Neutrophil (primary cell): ENCODE measurements at regions not wholly inside any gene's neighbourhood (a gene's known extent, or its start where the extent isn't known, plus 50 kb on each side); places are given as distances from the start of the nearest gene placed in this dataset.

Experiments
- H3K27ac ChIP-seq: fragments of 200-600 bp; sonication (generic); 2 replicates; pipeline ENCODE4 v1.5.1; 2016; ENCODE audit warnings: mild to moderate bottlenecking, moderate library complexity
- H3K27me3 ChIP-seq: fragments of 200-600 bp; sonication (generic); 2 replicates; pipeline ENCODE4 v1.6.0; 2016; ENCODE audit warnings: mild to moderate bottlenecking
- H3K36me3 ChIP-seq: fragments of 200-600 bp; sonication (generic); 2 replicates; pipeline ENCODE4 v1.5.1; 2017
- H3K4me1 ChIP-seq, 2 experiments: fragments of 200-600 bp in 1 of 2; sonication (generic) in 1 of 2; 1 replicate in 1 of 2; 2 replicates in 1 of 2; pipeline versions ENCODE4 v1.5.1 to v1.6.1; 2013 to 2016; ENCODE audit warnings: low read depth in 1 of 2, low read length in 1 of 2, mild to moderate bottlenecking in 1 of 2, moderate library complexity in 1 of 2; ENCODE audit not compliant: control insufficient read depth in 1 of 2, insufficient read depth in 1 of 2
- H3K4me3 ChIP-seq, 2 experiments: fragments of 200-600 bp in 1 of 2; sonication (generic) in 1 of 2; 1 replicate in 1 of 2; 2 replicates in 1 of 2; pipeline ENCODE4 v1.5.1; 2013 to 2016; ENCODE audit warnings: low read depth in 1 of 2, low read length in 1 of 2, mild to moderate bottlenecking in 1 of 2, moderate library complexity in 1 of 2
- H3K9me3 ChIP-seq: fragments of 200-600 bp; sonication (generic); 2 replicates; pipeline ENCODE4 v1.5.1; 2016
- TF ChIP-seq, protein P1 (sequence below): fragments of 200-600 bp; sonication (generic); IDR thresholded peaks from 2 replicates; pipeline ENCODE4 v1.5.1; 2016; ENCODE audit warnings: antibody characterized with exemption

DNA sequence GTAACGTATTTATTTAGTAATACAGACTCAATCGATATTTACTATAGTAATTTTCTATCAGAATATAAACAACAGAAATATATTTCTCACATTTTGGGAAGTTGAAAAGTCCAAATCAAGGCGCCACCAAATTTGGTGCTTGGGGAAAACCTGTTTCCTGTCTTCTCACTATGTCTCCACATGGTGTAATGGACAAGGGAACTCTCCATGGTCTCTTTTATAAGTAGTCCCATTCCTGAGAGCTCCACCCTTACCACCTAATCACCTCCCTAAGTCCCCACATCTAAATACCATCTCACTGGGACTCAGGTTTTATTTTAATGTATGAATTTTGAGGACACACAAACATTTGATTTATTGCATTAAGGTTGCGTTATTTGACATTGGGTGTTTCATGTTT lies 848.0 kb downstream of the LTN1 start:
- H3K4me1 ChIP-seq, result no peaks in the 10 kb centered on the region
- no peaks in the 10 kb centered on the region for H3K36me3 ChIP-seq
- H3K4me3 ChIP-seq, result no peak overlapping the region
- H3K27ac ChIP-seq, result no peak overlapping the region
- TF ChIP-seq, protein P1, sequence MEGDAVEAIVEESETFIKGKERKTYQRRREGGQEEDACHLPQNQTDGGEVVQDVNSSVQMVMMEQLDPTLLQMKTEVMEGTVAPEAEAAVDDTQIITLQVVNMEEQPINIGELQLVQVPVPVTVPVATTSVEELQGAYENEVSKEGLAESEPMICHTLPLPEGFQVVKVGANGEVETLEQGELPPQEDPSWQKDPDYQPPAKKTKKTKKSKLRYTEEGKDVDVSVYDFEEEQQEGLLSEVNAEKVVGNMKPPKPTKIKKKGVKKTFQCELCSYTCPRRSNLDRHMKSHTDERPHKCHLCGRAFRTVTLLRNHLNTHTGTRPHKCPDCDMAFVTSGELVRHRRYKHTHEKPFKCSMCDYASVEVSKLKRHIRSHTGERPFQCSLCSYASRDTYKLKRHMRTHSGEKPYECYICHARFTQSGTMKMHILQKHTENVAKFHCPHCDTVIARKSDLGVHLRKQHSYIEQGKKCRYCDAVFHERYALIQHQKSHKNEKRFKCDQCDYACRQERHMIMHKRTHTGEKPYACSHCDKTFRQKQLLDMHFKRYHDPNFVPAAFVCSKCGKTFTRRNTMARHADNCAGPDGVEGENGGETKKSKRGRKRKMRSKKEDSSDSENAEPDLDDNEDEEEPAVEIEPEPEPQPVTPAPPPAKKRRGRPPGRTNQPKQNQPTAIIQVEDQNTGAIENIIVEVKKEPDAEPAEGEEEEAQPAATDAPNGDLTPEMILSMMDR, result no peak
- no peaks in the 10 kb centered on the region for H3K9me3 ChIP-seq
- H3K27me3 ChIP-seq, result no peaks in the 10 kb centered on the region

DNA sequence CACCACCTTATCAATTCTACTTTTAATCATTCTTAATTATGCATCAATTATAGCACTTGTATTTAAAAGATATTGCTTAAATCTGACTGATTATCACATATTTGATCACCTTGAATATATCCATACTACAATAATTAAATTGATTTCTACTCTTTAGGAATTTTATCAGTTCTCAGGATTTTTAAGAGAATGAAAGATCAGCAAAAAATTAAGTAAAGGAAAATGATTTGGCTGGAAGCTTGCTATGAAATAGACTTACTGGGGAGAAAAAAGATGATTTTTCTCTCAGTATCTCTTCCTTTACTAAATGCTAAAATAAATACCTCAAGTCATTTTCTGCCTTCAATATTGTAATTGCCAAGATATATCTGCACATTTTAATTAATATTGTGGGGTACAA lies 848.6 kb downstream of the LTN1 start:
- Histone ChIP-seq H3K9me3 (no peaks in the 10 kb centered on the region), H3K27me3 (no peaks in the 10 kb centered on the region), H3K4me1 (no peaks in the 10 kb centered on the region), H3K27ac (no peak overlapping the region), H3K36me3 (no peaks in the 10 kb centered on the region), H3K4me3 (no peak overlapping the region)
- TF ChIP-seq, protein P1, result no peak

DNA sequence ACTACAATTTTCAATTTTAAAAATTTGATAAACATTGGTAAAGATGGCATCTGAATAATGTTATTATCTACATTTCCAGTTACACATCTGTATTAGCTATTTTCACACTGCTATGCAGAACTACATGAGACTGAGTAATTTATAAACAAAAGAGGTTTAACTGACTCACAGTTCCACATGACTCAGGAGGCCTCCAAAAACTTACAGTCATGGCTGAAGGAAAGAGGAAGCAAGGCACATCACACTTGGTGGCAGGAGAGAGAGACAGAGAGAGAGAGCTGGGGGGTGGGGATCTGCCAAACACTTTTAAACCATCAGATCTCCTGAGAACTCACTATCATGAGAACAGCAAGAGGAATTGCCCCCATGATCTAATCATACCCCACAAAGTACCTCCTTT lies 850.0 kb downstream of the LTN1 start:
- TF ChIP-seq, protein P1, result no peak
- no peaks in the 10 kb centered on the region for H3K27me3 ChIP-seq
- no peaks in the 10 kb centered on the region for H3K36me3 ChIP-seq
- no peak overlapping the region for H3K4me3 ChIP-seq
- no peaks in the 10 kb centered on the region for H3K4me1 ChIP-seq
- no peaks in the 10 kb centered on the region for H3K9me3 ChIP-seq
- no peak overlapping the region for H3K27ac ChIP-seq

DNA sequence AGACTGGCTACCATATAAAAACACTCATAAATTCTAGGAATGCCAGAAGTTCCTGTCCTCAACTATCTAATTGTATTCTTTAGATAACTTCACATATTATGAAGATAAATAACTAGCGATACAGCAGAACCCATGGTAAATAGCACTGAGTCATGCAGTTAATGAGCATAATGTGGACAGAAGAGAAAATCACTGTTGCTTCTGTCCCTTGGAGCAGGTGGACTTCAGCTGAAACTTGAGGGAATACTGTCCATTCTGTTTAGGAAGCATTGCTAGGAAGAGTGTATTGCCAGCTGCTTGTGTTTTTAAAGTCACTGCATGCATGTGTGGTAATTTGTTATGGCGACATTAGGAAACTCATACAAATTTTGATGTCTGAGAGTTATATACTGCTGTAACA lies 854.4 kb downstream of the LTN1 start:
- TF ChIP-seq, protein P1, result no peak
- no peaks in the 10 kb centered on the region for H3K36me3 ChIP-seq
- no peak overlapping the region for H3K27ac ChIP-seq
- H3K27me3 ChIP-seq, result no peaks in the 10 kb centered on the region
- no peaks in the 10 kb centered on the region for H3K4me1 ChIP-seq
- no peak overlapping the region for H3K4me3 ChIP-seq
- no peaks in the 10 kb centered on the region for H3K9me3 ChIP-seq

DNA sequence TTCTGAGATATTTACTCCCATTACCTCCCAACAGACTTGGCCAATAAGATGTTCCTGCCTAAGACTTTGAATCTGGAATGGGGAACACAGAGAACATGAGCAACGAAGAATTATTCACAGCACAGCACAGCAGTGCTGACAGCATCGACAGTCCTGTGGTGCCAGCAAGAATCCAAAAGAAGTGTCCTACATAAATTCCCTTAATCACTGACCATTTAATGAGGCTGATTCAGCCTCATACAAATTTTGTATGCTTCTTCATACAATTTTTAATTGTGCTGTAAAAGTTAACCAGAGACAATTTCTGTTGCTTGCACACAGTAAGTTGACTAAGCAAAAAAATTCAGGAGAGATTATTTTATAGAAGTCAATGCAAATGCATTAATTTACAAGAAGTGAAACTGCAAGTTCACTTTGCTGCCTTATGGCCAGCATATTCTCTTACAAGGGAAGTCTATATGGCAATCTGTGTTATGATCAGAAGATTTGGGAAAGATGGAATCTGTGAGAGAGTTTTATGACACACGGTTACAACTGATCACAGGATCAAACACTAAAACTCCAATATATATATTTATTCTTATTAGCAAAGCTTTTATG lies 855.9 kb downstream of the LTN1 start:
- no peaks in the 10 kb centered on the region for H3K9me3 ChIP-seq
- H3K4me3 ChIP-seq, result no peak overlapping the region
- TF ChIP-seq, protein P1, result no peak
- no peaks in the 10 kb centered on the region for H3K27me3 ChIP-seq
- H3K4me1 ChIP-seq, result no peaks in the 10 kb centered on the region
- H3K27ac ChIP-seq, result no peak overlapping the region
- no peaks in the 10 kb centered on the region for H3K36me3 ChIP-seq

DNA sequence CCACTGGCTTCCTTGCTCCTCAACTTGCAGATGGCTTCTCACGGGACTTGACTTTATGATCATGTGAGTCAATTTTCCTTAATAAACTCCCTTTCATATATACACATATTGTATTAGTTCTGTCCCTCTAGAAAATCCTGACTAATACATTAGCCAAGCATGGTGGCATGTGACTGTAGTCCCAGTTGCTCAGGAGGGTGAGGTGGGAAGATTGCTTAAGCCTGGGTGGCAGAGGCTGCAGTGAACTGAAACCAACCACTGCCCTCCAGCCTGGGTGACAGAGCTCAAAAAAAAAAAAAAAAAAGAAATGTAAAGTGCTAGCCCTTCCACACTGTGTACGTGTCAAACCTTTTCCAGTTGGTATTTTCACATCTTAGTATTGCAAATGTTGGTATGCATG lies 857.0 kb downstream of the LTN1 start:
- H3K27me3 ChIP-seq, result no peaks in the 10 kb centered on the region
- no peak overlapping the region for H3K4me3 ChIP-seq
- H3K27ac ChIP-seq, result no peak overlapping the region
- TF ChIP-seq, protein P1, result no peak
- H3K9me3 ChIP-seq, result no peaks in the 10 kb centered on the region
- no peaks in the 10 kb centered on the region for H3K4me1 ChIP-seq
- H3K36me3 ChIP-seq, result no peaks in the 10 kb centered on the region
